HG02798 (cell line): ENCODE measurements at regions not wholly inside any gene's neighbourhood (a gene's known extent, or its start where the extent isn't known, plus 50 kb on each side); places are given as distances from the start of the nearest gene placed in this dataset.
A peak's percentile ranks its signal among the peaks of the same experiment; 100 is the strongest.
"Not testable (repeated sequence)": the region's sequence is repeated elsewhere in the genome, so short reads cannot be mapped to it uniquely, and the experiment has no call there.

Experiments
- ATAC-seq: cut with Tn5 transposase; IDR thresholded peaks from one replicate; pipeline ENCODE4 v1.9.1; 2021; ENCODE audit warnings: mild to moderate bottlenecking; ENCODE audit not compliant: unreplicated experiment, poor library complexity

DNA sequence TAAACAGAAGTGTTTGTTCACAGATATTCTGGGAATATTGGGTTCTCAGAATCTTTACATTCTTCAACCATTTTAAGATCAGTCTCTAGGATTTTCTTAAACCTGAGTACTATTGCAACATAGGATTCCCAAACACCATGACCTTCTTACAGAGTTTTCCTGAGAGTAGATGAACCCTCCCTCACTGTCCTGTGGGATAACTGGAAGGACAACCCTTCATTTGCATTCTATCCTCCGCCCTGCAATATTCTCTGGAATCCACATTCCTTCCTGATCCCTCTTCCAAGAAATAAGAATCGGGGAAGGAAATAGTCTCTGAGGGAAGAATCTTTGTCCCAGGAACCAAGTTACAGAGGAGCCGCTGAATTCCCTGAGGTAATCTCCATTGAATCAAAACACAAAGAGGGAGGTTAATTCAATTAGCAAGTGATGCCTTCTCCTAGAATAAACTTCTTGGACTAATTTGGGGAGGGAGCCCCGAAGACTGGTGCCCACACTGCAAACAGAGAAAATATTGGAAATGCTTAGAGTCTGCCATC lies 99.8 kb upstream of the MBIP start:
- ATAC-seq: no peak

DNA sequence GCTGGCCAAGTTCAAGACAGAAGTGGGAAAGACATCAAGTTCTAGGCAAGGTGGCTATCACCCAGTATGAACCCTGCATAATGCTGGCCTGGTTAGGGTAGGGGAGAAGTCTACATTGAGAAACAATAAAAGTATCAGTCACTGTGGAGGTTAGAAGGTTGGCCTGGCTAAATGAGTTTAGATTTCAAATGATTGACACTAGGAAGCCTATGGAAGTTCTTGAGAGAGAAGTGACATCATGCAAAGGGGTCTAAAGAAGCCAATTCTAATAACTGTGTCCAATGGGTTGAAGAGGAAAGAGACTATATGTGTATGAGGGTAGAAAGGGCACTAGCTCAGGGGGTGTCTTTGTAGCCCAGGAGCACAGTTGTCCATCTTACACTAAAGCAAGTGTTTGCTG lies 98.5 kb upstream of the MBIP start:
- no peak for ATAC-seq

- not testable (repeated sequence) for ATAC-seq
These were observed 91.5 kb upstream of the MBIP start for GRCh38 chr14:36411951-36412350.

DNA sequence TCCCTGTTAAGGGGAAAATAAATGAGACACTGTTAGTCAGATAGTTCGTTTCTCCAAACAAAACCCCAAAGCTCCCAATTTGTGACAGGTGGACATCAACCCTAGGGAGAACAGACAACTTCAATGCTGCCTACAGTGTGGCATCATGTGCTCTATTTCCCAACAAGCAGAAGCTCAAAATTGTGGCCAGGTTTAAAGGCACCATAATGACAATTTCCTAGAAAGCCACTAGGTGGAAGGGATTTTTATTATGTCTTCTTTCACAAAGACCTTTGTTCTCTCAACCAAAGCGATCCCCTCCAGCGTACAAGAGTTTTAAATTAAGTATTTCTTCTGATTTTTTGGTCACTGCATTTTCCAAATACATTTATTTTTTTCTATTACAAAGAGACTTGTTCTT lies 88.0 kb upstream of the MBIP start:
- ATAC-seq: no peak

DNA sequence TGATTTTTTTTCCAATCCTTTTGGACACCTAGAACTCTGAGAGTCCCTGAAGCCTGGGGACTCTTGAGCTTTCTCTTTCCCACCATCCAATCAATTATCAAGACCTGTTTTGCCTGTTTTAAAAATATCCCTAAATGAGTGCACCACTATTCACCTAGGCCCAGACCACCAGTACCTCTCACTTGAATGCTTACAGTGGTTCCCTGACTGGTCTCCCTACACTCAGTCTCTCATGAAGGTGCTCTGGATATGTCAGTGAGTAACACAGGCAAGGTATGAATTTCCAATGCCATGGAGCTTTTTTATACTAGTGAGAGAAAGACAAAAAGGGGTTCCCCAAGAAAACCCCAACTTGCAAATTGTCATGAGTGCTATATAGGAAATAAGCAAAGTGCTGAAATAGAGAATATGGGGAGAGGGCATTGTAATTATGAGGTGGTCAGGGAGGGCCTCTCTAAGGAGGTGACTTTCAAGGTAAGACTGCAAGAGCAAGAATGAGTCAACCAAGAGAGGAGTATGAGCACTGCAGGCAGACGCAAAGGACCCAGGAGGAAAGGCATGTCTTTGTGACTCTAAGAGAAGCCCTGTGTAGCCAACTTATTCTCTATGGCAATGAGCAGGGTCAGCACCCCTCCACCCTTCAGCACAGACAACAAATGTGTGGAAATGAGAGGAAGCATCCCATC lies 85.3 kb upstream of the MBIP start:
- ATAC-seq: no peak

DNA sequence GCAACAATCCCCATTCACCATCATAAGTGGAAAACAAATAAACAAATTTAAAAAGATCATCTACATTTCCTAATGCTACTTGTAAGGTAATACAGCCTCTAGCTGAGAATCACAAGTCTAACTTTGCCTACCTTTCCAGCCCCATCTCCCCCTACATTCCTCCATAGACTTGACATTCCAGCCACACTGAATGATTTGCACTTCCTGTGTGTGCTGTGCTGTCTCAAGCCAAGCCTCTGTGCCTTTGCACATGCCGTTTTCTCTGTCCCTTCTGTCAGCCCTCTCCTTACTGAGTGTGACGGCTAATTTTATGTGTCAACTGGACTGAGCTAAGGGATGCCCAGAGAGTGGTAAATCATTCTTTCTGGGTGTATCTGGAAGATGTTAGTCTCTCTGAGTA lies 82.4 kb upstream of the MBIP start:
- no peak for ATAC-seq

DNA sequence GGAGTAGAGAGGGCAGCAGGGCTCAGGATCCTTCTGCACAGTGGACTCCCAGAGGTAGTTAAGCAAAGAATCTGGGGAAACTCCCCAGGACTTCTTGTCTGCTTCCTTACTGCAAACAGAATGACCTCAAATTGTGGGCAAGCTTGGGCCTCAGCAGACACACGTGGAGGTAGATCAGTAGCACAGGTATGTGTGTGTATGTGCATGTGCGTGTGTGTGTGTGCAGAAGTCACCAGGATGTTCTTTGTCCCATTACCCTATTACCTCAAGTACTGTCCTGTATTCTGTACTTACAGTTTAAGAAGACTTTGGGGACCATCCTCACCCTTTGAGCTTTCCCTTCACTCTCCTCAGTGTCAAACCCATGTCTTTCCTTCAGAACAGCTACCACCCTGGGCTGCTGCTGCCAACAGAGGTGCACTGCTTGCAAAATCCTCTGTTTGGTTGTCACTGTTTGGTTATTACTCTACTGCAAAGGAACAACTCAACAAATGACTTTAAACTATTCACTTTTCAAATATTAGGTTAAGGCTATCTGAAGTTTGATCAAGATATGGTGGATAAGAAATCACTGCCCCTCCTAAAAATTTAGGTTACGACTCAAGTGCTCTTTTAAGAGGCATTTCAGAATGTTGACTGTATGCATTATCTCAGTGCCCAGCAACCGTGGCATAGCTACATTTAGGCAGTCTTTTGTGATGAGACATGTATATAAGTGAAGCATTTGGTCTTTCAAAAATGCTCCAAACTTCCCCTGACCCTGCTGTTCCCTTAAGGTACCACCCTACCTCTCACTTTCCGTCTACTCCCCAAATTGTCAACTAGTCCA lies 78.2 kb upstream of the MBIP start:
- ATAC-seq: no peak

- no peak for ATAC-seq
These were observed 76.9 kb upstream of the MBIP start for GRCh38 chr14:36397357-36397756.

GRCh38 chr14:36396798-36397197 lies 76.4 kb upstream of the MBIP start:
- no peak for ATAC-seq

DNA sequence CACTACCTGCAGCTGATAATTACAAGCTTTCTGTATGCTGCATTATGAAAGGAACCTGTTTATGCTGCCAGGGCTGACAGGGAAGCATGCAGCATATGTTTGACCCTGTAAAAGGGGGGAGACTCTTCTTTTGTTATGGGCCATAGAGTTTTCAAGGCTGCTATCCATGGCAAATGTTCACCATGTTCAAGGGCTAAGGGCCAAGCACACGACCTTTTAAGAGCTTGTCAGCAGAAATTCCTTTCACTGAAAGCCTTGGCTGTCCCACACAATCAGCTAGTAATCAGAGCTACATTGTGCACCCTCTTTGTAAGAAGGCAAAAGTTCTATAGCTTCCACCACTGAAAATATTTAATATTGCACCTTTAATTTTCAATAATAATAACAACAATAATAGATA lies 74.2 kb upstream of the MBIP start:
- no peak for ATAC-seq

DNA sequence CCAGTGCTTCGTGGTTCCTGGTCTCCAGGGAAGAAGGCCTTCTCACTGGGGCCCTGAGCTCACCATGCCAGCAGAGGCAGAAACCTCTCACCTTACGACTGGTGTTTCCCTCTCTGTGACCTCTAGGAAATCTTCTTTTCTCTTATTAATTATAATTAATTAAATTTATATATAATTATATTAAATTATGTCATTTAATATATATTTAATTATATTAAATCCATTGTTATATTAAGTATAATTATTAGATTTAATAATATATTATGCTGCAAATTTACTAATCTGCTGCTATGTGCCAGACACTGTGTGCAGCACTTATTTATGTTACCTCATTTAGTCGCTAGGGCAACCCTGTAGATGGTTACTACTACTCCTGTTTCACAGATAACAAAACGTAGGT lies 70.3 kb upstream of the MBIP start:
- ATAC-seq: no peak

GRCh38 chr14:36383767-36384431 lies 63.5 kb upstream of the MBIP start:
- no peak for ATAC-seq

DNA sequence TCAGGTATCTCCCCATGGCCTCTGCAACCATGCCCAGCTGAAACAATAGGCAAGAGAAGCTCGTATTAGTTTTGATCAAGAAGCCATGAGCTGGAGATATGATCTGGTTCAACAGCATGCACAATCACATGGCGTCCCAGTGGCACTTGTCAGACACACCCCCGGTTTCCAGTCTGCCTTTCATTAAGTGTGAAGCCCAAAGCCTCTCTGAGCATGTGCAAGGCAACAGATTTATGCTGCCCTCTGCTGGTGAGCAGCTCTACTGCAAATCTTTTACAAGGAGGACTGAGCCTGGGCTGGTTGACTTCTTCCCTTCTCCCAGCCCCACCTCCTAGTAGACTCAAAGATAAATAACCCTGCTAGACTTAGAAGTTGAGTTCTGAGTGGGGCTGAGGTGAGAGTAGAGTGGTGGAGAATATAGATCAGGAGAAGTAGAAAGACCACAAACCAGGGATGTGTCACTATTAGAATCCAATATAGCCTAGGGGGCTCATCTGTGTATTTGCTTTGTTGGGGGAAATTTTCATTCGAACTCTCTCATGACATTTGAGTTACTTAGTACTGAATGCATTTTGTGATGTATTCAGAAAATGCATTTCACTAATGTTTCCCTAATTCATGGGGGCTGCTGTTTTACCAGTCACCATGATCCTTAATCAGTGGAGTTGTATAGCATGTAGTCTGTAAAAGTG lies 53.7 kb upstream of the MBIP start:
- ATAC-seq: peak; percentile 96
